OCI-LY1 (cell line): ENCODE measurements at regions not wholly inside any gene's neighbourhood (a gene's known extent, or its start where the extent isn't known, plus 50 kb on each side); places are given as distances from the start of the nearest gene placed in this dataset.
"Not testable (repeated sequence)": the region's sequence is repeated elsewhere in the genome, so short reads cannot be mapped to it uniquely, and the experiment has no call there.

Source experiments
- H2AFZ ChIP-seq: fragments of 200-600 bp; sonication (generic), shearing (Covaris generic); 2 replicates; pipeline ENCODE4 v1.6.0; 2014; ENCODE audit warnings: antibody characterized with exemption, mild to moderate bottlenecking, low read length
- H3F3A ChIP-seq: fragments of 200-600 bp; sonication (generic), shearing (Covaris generic); 2 replicates; pipeline ENCODE4 v1.6.0; 2014; ENCODE audit warnings: mild to moderate bottlenecking, antibody characterized with exemption, low read length, moderate library complexity; ENCODE audit not compliant: insufficient read depth
- H3K27ac ChIP-seq: fragments of 200-600 bp; sonication (generic); 2 replicates; pipeline ENCODE4 v1.5.1; 2014; ENCODE audit warnings: low read length, mixed run types, mild to moderate bottlenecking, low read depth; ENCODE audit not compliant: poor library complexity, severe bottlenecking
- H3K27me3 ChIP-seq: fragments of 200-600 bp; sonication (generic); 2 replicates; pipeline ENCODE4 v1.6.0; 2014; ENCODE audit warnings: antibody characterized with exemption, mild to moderate bottlenecking, low read length, moderate library complexity; ENCODE audit not compliant: insufficient read depth
- H3K36me3 ChIP-seq: fragments of 200-600 bp; sonication (generic); 2 replicates; pipeline ENCODE4 v1.6.1; 2014; ENCODE audit warnings: mild to moderate bottlenecking, antibody characterized with exemption, low read length, moderate library complexity, mixed read lengths; ENCODE audit not compliant: insufficient read depth
- H3K4me1 ChIP-seq: fragments of 200-600 bp; sonication (generic); 2 replicates; pipeline ENCODE4 v1.5.1; 2014; ENCODE audit warnings: mild to moderate bottlenecking, low read length, moderate library complexity; ENCODE audit not compliant: insufficient read depth, severe bottlenecking
- H3K4me2 ChIP-seq: fragments of 200-600 bp; sonication (generic), shearing (Covaris generic); 2 replicates; pipeline ENCODE4 v1.6.1; 2014; ENCODE audit warnings: low read length
- H3K4me3 ChIP-seq: fragments of 200-600 bp; sonication (generic); 2 replicates; pipeline ENCODE4 v1.5.1; 2014; ENCODE audit warnings: low read length, low read depth, mild to moderate bottlenecking, mixed read lengths; ENCODE audit not compliant: poor library complexity, severe bottlenecking
- H3K79me2 ChIP-seq: fragments of 200-600 bp; shearing (Covaris generic); 2 replicates; pipeline ENCODE4 v1.6.1; 2016; ENCODE audit warnings: mixed run types, low read length, mixed read lengths; ENCODE audit not compliant: insufficient read depth
- H3K9ac ChIP-seq: fragments of 200-600 bp; sonication (generic), shearing (Covaris generic); 2 replicates; pipeline ENCODE4 v1.6.1; 2014; ENCODE audit warnings: mild to moderate bottlenecking, low read length, mixed read lengths
- H3K9me2 ChIP-seq: fragments of 200-600 bp; sonication (generic), shearing (Covaris generic); 2 replicates; pipeline ENCODE4 v1.6.1; 2014; ENCODE audit warnings: low read depth, mild to moderate bottlenecking, low read length, mixed read lengths
- H3K9me3 ChIP-seq: fragments of 200-600 bp; shearing (Covaris generic); 2 replicates; pipeline ENCODE4 v1.6.1; 2014; ENCODE audit warnings: low read length, mixed read lengths
- H4K20me1 ChIP-seq: fragments of 200-600 bp; sonication (generic), shearing (Covaris generic); 2 replicates; pipeline ENCODE4 v1.6.0; 2016; ENCODE audit warnings: mild to moderate bottlenecking, low read length; ENCODE audit not compliant: insufficient read depth
- CTCF ChIP-seq: fragments of 200-600 bp; sonication (generic), shearing (Covaris generic); IDR thresholded peaks from 2 replicates; pipeline ENCODE4 v1.5.1; 2017; ENCODE audit warnings: mild to moderate bottlenecking, antibody characterized with exemption, low read length, moderate library complexity, mixed read lengths
- EZH2 ChIP-seq: fragments of 200-600 bp; sonication (generic), shearing (Covaris generic); IDR thresholded peaks from 2 replicates; pipeline ENCODE4 v1.8.0; 2017; ENCODE audit warnings: borderline replicate concordance, mixed run types, mild to moderate bottlenecking, antibody characterized with exemption, low read length, moderate library complexity, mixed read lengths

DNA sequence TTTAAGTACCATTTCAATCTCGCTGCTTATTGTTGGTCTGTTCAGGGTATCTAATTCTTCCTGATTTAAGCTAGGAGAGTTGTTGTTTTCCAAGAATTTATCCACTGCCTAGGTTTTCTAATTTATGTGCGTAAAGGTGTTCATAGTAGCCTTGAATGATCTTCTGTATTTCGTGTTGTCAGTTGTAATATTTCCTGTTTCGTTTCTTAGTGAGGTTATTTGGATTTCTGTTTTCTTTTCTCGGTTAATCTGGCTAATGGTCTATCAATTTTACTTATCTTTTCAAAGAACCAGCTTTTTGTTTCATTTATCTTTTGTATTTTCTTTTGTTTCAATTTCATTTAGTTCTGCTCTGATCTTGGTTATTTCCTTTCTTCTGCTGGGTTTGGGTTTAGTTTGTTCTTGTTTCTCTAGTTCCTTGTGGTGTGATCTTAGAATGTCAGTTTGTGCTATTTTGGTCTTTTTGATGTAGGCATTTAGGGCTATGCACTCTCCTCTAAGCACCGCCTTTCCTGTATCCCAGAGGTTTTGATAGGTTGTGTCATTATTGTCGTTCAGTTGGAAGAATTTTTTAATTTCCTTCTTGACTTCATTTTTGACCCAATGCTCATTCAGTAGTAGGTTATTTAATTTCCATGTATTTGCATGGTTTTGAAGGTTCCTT is 92.5 kb upstream of the CSRP2 start:
- not testable (repeated sequence) for H3K4me2 ChIP-seq, H2AFZ ChIP-seq, H3K9me2 ChIP-seq, H4K20me1 ChIP-seq, H3K27ac ChIP-seq, H3K9ac ChIP-seq, H3K36me3 ChIP-seq, H3K79me2 ChIP-seq, H3K27me3 ChIP-seq, H3K9me3 ChIP-seq, H3K4me3 ChIP-seq, H3F3A ChIP-seq, H3K4me1 ChIP-seq

DNA sequence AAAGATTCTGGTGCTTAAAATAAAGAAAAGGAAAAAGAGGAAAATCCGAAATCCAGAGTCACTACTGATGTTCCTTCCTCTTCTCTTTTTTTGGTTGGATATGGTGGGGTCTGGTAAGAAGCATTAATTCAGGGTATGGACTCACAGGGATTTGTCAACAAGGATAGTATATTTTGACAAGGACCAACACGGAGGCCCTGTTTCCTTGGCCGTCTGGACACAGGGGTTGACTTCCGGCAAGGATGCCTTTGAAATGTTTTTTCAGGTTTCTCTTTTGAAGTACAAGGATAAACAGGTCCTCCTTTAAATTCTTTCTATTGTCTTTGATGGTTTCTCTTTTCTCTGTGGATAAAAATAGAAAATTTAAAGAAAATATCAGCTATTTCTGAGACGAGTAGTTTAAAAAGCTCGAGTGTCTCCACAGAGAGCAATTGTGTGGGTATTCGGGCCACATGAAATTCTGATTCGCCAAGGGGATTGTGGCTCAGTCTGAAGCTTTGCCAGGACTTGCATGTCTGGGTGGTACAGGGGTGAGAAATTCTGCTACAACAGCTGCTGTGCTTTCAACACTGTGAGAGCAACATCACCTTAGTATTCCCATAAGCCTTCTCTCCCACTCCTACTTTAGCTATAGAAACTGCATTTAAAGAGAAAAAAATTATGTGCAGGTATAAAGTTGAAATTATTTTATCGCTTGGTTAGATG is 88.5 kb upstream of the CSRP2 start:
- Histone ChIP-seq H3K4me2 (no peak overlapping the region), H2AFZ (no peak overlapping the region), H3K27ac (no peak overlapping the region), H4K20me1 (no peaks in the 10 kb centered on the region), H3K27me3 (no peaks in the 10 kb centered on the region), H3K4me3 (no peak overlapping the region), H3K4me1 (no peaks in the 10 kb centered on the region), H3K9ac (no peak overlapping the region), H3F3A (no peaks in the 10 kb centered on the region), H3K9me3 (no peaks in the 10 kb centered on the region), H3K9me2 (no peaks in the 10 kb centered on the region), H3K36me3 (no peaks in the 10 kb centered on the region), H3K79me2 (no peaks in the 10 kb centered on the region)
- no peak for TF ChIP-seq CTCF
- TF ChIP-seq EZH2: no peak

DNA sequence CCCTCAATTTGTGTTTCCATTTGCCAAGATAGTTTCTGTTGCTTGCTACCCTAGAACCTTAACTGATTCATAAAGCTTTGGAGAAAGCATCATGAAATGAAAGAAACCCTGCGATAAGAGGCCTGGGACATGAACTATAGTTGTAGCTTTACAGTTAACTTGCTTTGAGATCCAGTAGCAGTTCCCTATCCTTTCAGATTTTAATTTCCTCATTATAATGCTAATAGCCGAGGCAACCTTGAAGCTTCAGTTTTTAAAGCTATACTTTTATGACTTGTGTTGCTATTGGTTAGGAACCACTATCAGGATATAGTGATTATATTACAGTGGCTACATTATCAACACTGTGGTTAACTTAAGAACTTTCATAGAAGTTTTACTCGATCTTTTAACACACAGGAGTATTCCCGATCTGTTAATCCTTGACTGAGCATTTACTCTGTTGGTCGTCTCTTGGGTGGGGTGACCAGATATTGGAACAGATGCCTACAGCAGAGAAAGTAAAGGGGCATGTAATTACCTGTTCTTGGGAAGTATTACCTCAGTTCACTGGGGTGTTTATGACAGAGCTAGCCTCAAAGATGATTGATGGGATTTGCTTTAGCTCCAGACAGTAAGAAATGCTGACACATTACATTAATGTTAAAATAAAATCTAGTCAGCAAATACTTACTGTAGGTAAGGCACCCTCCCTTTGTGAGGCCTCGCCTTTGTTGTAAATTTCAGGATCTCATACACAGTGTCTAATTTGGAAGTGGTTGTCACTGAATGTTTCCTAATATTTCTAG is 86.2 kb upstream of the CSRP2 start:
- H3K27ac ChIP-seq: no peak overlapping the region
- H2AFZ ChIP-seq: no peak overlapping the region
- H3K9me3 ChIP-seq: no peaks in the 10 kb centered on the region
- no peaks in the 10 kb centered on the region for H4K20me1 ChIP-seq
- TF ChIP-seq CTCF (no peak), EZH2 (no peak)
- no peaks in the 10 kb centered on the region for H3K79me2 ChIP-seq
- no peaks in the 10 kb centered on the region for H3K36me3 ChIP-seq
- H3K4me1 ChIP-seq: no peaks in the 10 kb centered on the region
- H3K27me3 ChIP-seq: no peaks in the 10 kb centered on the region
- H3K4me3 ChIP-seq: no peak overlapping the region
- H3F3A ChIP-seq: no peaks in the 10 kb centered on the region
- H3K4me2 ChIP-seq: no peak overlapping the region
- H3K9me2 ChIP-seq: no peaks in the 10 kb centered on the region
- no peak overlapping the region for H3K9ac ChIP-seq
